HL-60/S4 treated with retinoic acid at 250 ng/mL for 4 days and 3 days (cell line): ENCODE measurements at regions not wholly inside any gene's neighbourhood (a gene's known extent, or its start where the extent isn't known, plus 50 kb on each side); places are given as distances from the start of the nearest gene placed in this dataset.
"Not testable (repeated sequence)": the region's sequence is repeated elsewhere in the genome, so short reads cannot be mapped to it uniquely, and the experiment has no call there.

Source experiments
- in situ Hi-C: fragments of 300-500 bp; cut with MboI; formaldehyde crosslinking; loops from 2 replicates; pipeline ENCODE4 v1.7.0; 2022; ENCODE audit warnings: low sequenced_read_pairs

DNA sequence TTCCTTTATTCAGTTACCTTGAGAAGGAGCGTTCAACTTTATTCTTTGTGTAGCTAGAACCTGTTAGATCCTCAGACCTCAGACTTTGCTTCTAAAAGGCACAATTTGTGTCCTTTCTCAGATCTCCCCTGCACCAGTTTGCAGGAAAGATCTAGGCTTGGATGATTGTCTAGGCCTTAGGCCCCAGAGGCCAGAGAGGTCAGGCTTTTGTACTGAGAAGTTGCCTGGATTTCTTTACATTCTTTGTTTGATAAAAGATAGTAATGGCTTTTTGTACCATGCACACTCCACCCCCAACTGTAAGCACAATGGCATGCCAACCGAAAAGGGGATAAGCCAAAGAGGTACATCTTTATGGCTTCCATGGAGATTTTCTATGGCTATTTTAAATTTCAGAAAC, 719.6 kb upstream of the NR2F2 start:
- in situ Hi-C loops = no loop called here

DNA sequence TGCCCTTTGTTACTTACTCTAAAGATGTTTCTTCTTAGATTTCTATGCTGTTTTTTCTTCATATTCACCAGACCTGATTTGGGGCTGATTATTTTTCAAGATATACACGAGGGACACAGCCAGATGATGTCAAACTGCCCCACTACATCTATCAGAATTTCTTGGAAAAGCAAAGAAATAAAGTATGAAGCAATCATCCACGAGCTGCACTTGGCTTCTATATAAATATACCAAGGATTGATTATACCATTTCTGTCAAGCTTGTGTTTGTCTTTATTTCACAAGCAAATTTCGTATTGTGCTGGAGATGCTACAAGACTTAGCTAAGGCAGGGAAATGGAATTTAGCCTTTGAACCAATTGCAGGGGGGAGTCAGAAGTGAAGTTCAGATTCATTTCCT, 715.1 kb upstream of the NR2F2 start:
- in situ Hi-C loops = no loop called here

DNA sequence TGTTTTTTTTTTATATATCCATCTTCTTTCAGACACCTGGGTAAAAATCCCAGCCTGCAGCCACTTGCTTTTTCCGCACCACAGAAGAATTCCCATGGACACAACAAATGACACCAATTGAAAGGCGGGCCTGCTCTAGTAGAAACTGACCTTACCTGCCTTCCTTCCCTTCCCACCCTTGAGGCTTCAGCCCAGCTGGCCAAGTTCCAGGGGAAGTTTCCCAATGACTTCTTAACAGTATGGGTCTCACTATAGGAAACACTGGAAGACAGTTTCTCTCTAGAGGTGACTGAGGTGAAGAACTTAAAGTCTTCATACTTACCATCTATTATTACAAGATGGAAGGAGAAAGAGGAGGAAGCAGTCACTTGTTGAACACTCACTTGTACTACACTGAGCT, 714.2 kb upstream of the NR2F2 start:
- in situ Hi-C loops = no loop called here

DNA sequence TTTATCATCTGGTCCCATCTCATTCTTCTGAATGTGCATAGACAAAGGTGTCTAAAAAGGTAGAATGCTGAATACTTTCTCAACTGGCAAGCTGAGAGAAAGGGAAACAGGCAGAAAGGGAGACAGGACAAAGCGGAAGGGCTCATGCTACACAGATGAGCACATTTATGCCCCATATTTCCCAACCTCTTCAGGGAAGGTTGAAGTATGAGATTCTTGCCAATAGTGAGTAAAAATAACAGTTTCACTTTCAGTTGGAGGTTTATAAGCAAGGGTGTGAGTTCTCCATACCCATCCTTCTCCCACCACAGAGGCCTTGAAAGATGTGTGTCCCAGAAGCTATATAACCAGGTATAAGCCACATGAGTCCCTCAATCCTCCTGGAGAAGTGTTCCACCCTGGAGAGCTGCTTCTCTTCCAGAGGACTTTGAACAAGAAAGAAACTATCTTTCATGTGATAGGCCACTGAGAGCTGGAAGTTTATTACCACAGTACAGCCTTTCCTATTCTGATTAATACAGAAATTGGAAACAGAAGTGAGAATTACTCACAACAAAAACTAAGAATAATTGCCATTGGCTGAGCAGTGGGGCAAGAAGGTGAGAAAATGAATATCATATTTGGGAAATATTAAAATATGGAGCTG, 709.4 kb upstream of the NR2F2 start:
- in situ Hi-C loops = no loop called here

DNA sequence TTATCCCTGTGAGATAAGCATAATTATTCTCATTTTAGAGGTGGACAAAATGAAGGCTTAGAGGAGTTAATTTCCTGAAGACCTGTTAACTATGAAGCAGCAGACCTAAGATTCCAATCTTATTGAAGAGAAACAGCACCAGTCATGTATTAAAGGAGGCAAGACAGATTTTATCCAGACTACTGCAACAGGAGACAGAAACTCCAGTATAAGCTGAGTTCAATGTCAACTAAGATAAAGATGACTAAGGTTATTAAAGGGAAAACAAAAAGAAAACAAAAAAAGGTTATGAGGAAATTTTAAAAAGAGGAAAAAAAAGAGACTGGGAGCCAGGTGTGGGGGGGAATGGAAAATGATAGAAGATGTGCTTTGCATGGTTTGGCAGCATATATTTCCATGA, 707.7 kb upstream of the NR2F2 start:
- in situ Hi-C loops = no loop called here

DNA sequence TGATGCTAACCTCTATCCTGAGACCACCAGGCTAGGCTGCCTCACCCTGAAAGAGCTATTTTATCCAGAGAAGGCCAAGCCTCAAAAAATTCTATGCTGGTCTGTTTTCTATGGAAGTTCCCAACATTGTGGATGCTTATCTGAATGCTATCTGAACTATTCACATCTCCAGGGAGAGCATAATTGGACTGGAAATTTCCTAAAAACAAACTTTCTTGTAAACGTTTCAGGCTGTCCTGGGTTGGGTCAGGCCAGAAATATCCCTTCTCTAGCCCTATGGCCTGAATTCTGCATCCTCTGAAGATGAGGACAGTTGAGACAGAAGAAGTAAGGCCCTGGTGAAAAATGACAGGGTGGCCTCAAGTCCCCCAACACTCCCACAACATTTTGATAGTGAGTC, 706.4 kb upstream of the NR2F2 start:
- in situ Hi-C loops = no loop called here

DNA sequence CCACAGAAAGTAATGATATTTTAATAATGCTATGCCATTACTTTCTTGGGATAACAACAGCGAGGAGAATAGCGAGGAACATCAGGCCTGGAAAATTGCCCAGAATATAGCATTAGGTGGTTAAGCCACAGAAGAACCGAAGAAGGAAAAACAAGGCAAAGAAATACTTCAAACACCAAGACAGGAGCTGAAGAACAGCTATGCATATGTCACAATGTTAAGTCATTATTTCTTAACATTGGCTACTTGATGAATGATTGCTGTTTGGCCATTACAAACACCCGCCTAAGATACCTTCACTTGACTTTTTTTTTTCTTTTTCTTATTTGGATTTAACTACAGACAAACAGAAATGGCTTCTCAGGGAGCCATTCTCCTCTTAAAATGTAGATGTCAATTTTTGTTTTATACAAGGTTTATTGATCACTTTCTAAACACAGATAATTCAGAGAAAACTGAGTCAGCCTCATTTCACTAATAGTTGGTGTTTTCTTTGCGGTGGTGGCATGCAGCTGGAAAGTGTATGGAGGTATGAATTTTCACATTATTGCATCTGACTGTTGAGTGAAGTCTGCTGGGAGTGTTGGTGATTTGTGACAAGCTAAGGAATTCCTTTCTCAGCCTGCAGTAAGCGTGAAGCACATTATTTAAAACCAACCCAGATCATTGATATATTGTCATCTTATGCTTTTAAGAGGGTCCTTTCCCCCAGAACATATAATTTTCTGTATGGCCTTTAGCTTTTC, 705.7 kb upstream of the NR2F2 start:
- in situ Hi-C loops = no loop called here

DNA sequence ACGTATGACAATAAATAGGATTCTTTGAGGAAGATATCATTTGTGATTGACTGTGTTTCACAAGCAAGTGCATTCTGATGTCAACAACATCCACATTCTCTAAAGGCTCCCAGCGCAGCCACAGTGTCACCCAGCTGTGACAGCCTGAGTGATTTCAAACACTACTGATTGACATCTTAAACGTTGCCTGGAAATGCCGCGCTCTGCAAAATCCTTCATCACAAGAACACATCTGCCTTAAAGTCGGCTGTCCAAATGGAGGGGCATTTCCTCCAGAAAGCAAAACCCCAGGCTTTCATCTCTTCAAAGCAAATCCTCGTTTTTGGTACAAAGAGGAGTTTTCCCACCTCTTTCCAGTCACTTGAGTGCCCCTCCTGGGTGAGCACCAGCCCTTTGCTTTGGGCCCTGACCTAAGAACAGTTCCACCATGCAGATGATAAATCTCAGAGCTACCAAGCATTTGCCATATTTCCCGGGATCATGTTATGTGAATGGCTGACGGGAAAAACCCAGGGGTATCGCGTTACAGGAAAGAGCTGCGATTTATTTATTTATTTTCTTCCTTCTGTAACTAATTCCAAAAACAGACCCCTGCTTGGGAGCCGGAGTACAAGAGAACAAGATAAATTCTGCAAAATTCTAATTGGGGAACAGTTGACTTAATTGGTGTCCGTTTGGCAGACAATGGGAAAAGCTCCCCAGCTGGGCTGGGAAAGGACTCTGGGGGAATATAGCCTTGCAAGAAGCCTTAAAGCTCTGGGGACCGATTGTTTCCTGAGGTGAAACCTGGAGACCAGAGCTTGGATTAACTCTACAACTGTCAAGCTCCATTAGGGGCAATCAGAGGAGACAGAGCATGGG, 703.8 kb upstream of the NR2F2 start:
- in situ Hi-C loops = no loop called here

DNA sequence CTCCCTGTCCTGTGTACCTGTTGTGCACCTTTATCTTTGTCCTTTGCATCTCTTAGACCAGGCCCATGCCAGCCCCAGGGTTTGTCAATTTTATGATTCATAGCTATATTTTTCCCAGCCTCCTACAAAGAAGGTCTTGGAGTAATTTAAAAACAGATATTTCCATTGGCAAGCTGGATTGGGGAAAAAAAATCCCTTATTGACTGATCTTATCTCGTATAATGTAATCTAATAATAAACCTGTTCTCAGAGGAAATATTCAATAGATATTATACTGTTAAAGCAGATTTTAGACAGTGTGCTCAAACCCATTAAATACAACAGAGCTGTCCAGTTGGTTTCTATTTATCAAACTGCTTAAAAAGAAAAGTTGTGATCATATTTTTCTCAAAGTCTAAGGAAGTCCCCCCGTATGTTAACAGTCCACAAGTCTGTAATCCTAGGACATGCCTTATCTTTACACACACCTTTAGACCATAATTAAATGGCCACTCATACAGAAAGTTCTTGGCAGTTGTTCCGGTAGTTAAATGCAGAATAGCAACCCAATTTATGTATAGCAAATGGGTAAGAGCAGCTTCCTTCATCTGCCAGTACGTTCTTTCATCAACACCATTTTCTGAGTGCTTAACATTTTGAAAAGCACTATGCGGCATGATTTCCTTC, 700.9 kb upstream of the NR2F2 start:
- in situ Hi-C loops = no loop called here

DNA sequence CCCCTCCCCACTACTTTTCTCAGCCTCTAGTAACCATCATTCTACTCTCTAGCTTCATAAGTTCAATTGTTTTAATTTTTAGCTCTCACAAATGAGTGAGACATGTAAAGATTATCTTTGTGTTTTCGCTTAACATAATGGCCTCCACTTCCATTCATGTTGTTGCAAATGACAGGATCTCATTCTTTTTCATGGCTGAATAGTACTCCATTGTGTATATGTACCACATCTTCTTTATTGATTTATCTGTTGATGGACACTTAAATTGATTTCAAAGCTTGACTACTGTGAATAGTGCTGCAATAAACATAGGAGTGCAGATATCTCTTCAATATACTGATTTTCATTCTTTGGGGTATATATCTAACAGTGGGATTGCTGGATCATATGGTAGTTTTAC, 699.8 kb upstream of the NR2F2 start:
- in situ Hi-C loops = no loop called here

DNA sequence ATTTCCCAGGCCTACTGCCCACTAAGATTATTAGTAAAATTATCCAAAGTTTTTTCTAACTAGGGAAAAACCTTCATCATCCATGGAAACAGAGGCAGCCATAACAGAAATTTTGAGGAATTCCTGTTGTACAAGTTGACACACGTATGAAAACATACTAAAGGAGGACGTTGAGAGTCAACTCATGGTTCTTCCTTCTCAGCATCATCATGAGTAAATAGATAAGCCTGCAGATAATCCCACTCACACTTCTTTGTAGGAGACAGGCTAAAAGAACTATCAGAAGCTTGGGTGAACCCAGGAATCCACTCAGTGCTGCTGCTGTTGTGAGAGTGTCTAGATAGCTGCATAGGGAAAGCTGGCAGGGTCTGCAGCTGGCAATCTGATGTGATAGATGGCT, 694.8 kb upstream of the NR2F2 start:
- in situ Hi-C loops = no loop called here

DNA sequence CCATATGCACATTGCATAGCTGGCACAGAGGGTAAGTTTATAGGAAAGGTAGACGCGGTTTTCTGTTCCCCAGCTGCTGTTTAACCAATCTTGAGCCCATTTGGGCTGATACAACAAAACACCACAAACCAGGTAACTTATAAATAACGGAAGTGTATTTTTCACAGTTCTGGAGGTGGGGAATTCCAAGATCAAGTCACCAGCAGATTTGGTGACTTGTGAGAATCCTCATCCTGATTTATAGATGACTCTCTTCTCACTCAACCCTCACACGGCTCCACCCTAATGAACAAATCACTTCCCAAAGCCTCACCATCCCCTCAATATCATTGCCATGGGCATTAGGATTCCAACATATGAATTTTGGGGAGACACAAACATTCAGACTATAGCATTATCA, 694.4 kb upstream of the NR2F2 start:
- in situ Hi-C loops = no loop called here

DNA sequence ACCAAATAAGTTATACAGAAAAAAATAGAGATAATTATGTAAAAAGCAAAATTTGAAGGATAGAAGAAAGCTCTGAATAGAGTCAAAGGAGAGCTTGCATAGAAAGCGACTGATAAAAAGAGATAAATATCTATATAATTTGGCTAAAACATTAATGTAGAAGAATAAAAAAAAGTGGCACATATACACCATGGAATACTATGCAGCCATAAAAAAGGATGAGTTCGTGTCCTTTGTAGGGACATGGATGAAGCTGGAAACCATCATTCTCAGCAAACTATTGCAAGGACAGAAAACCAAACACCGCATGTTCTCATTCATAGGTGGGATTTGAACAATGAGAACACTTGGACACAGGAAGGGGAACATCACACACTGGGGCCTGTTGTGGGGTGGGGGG, 693.3 kb upstream of the NR2F2 start:
- in situ Hi-C loops = not testable (repeated sequence)

DNA sequence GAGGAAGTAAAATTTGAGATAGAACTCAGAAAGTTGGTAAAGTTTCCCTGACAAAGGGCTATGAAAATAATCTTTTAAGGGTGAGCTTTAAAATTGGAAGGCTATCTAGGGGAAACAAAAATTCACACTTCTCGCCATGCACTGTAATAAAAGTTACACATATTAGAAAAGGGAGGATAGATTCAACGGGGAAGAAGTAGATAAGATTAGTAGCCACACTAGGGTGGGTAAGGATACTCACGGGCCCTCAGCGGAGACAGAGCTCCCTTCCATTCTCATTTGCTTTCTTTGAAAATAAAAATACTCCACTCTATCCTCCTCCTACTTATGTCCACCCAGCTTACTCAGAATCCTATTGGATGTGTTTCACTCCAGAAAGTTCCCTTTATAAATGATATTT, 691.3 kb upstream of the NR2F2 start:
- in situ Hi-C loops = no loop called here

DNA sequence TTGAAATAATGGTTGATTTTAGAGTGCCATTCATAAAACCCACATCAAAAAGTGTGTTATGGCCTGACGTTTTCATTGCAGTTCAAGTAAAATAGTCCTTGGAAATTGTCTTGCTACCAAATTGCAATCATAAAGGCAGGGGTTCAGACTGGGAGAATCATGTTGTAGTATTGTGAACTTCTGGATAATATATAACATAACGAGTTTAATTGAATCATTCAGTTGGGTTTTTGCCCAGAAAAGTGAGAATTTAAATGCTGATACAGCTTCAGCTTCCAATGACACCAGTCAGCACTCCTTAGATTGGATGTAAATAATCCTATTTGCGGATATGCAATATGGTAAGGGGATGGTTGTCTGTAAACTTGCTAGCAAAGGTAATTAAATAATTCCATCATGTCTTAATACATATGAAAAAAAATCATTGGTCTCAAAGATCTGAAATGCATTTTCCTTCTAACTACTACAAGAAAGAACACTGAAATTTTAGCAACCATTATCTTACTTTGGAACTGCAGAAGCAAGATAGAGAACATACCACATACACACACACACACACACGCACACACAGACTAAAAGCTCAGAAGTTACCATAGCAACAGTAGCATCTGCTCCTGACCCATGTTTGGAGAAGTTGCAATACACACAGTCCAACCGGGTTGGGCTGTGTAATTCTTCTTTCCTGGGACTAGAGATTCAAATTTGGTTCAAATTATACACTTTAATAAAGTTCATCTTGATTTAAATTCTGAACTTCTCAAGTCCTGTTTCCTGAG, 686.2 kb upstream of the NR2F2 start:
- in situ Hi-C loops = no loop called here

DNA sequence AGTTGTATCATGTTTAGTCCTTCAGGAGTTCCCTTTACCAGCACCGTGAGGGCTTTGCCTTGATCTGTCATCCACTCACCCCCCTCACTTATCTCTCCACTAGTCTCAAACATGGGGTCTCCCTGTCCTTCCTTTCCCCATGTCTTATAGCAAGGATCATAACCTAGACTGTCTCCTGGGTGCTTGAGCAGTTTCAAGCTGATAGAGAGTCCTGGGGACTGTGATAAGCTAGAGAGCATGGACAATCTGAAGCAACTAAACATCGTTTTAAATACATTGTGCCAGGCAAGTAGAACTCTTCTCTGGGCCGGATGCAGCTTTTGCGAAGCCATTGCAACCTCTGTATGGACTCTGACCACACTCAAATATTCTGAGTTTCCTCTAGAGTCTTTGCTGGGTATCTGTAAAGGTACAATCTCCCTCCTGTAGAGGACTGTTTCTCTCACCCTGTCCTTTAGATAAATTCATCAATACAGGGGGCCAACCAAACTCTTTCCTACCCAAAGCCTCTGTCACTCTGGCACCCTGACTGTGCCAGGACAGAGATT, 684.6 kb upstream of the NR2F2 start:
- in situ Hi-C loops = no loop called here

DNA sequence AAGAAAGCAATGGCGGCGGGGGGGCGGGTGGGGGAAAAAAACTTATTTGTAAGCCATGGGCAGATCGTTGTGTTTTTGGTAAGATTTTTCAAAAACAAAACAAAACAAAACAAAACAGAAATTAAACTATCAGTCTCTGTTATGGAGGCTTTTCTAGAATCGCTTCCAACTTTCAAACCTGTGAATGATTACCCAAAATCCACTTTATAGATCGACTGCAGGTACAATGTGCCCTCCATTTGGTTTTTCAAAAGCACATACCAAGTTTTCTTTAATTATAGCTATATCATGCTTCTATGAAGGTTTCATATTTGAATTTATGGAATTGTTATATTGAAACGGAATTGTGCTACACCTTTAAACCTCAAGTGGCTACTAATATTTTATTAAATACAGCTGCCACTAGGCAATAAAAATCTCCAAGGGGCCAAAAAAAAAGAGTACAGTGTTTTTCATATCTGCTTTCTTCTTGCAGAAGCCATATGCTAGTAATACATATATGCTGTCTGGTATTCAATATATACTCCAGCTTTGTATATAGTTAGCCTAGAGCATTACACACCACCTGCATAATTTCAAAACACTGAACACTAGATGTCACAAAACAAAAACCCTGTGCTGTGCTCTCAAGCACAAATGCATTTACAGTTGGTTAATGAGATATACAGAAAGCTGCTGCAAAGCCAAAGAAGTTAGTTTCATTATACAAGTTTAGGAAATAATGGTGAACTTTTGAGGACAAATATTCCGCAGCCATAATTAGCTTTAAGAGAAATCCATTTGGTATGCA, 683.8 kb upstream of the NR2F2 start:
- in situ Hi-C loops = no loop called here

DNA sequence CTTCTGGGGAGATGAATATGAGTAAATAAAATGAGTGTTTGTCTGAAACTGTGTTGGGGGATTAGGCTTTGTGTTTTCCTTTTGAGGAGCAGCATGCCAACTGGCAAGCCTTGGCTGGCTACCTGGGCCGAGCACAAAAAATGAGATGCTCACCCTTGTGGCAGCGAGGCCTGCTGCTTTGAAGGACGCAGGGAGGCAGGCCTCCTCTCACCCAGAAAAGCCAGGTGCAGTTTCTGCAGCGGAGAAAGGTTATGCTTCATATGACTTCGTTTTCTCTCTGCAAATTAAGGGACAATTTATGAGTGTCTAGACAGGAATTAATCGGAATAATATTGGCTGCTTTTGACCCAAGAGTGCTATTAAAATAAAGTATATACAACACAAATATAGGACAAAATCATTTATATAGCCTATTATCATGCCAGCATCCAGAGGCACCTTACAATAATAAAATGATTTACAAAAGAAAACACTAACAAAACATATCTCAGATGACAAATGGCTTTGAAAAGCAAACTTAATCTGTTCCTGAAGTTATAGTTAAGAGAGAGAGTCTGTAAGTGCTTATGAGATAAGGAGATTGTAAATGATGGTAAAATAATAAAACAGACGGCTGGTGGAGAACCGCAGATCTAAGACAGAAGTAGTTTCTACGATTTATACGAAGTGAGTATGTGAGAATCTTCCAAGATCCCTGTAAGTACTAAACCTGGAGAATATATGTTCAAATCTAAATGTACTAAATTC, 682.8 kb upstream of the NR2F2 start:
- in situ Hi-C loops = no loop called here

DNA sequence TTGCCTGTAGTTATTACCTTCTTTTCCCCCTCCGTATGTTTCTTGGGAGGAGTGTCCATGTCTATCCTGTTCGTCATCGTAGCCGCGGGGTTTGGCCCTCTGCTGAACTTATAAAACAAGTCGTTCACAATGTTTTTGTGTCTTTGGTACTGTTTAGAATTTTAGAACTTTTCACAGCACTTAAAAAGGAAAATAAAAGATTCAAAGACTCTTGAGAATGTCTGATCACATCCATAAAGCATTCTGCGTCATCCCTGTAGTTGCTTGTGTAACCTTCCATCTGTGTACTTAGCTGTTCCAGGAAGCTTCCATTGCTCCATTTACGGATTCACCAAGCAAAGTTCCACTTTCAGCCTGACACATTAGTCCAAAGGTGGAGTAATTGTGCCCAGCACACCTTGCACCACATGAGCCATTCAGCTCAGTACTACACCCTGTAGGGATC, 677.1 kb upstream of the NR2F2 start:
- in situ Hi-C loops = no loop called here
